Suprapubic skin (tissue), 4 donors: ENCODE measurements at regions not wholly inside any gene's neighbourhood (a gene's known extent, or its start where the extent isn't known, plus 50 kb on each side); places are given as distances from the start of the nearest gene placed in this dataset.
"Not testable (repeated sequence)": the region's sequence is repeated elsewhere in the genome, so short reads cannot be mapped to it uniquely, and the experiment has no call there.

Experiments used
- CTCF ChIP-seq, 2 donors: fragments of 200-600 bp in 1 of 2; fragments of 450-650 bp in 1 of 2; sonication (generic) in 1 of 2; IDR thresholded peaks; one replicate each; pipeline ENCODE4 v1.5.1; 2016 to 2019; ENCODE audit warnings: antibody characterized with exemption in 2 of 2, mild to moderate bottlenecking in 1 of 2, moderate library complexity in 1 of 2
- POLR2A ChIP-seq, 2 donors: fragments of 450-650 bp; IDR thresholded peaks; one replicate each; pipeline ENCODE4 v1.6.1; 2017; ENCODE audit warnings: antibody characterized with exemption in 2 of 2, mild to moderate bottlenecking in 2 of 2, moderate library complexity in 2 of 2
- POLR2AphosphoS5 ChIP-seq, 3 donors: sonication (generic); formaldehyde crosslinking; IDR thresholded peaks; one replicate each; pipeline ENCODE4 v1.6.1; 2017; ENCODE audit warnings: antibody characterized with exemption in 3 of 3

DNA sequence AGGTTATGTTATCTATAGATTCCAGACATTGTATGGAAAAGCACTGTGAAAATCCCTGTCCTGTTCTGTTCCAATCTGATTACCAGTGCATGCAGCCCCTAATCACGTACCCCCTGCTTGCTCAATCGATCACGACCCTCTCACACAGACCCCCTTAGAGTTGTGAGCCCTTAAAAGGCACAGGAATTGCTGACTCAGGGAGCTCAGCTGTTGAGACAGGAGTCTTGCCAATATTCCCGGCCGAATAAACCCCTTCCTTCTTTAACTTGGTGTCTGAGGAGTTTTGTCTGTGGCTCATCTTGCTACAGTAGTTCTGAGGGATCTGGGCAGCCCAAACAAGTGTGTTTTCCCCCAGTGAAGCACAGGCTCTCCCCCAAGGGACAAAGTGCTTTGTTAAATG is 596.3 kb upstream of the EPHA5 start:
- TF ChIP-seq CTCF, POLR2AphosphoS5, POLR2A (IDR thresholded peaks at IDR 0.05): not testable (repeated sequence)
